ENCODE measurements at regions not wholly inside any gene's neighbourhood (a gene's known extent, or its start where the extent isn't known, plus 50 kb on each side); places are given as distances from the start of the nearest gene placed in this dataset.

- CTCF ChIA-PET: no interaction called here
- no peaks in the 10 kb centered on the region for H3K9me2 ChIP-seq
- no peaks in the 10 kb centered on the region for H3F3A ChIP-seq (replicated peaks; ENCODE audit: insufficient read depth)
- no peak overlapping the region for H3K4me2 ChIP-seq
- no peaks in the 10 kb centered on the region; a peak in 1 of 4 replicates for H3K4me1 ChIP-seq (ENCODE audit: control insufficient read depth in 1 of 2, insufficient read depth in 2 of 2, low read depth in 1 of 2, low read length in 1 of 2)
- POLR2A ChIA-PET: no interaction called here
- no peak overlapping the region for H3K9ac ChIP-seq
- peaks cover 24% of the 10 kb centered on the region; the same call in 1 of the 2 replicates for H3K27me3 ChIP-seq (ENCODE audit: insufficient read depth)
- no peak overlapping the region for H3K4me3 ChIP-seq (ENCODE audit: low read depth in 2 of 2, low read length in 1 of 2)
- H2AFZ ChIP-seq (ENCODE audit: low read depth): no peak overlapping the region
- H3K79me2 ChIP-seq (ENCODE audit: insufficient read depth): no peaks in the 10 kb centered on the region
- no peaks in the 10 kb centered on the region for H4K20me1 ChIP-seq (ENCODE audit: insufficient read depth)
- WGBS (ENCODE audit: low lambda C conversion rate): 43% methylated on average over 7 of the region's 8 CpGs
- no peak for DNase-seq
- no peak overlapping the region for H3K27ac ChIP-seq (ENCODE audit: low read depth in 2 of 2, low read length in 1 of 2)
- TF ChIP-seq CHD2 (IDR thresholded peaks at IDR 0.05; ENCODE audit: low read length, partially characterized antibody) (no peak), GABPA (IDR thresholded peaks at IDR 0.05; ENCODE audit: low read depth) (no peak), TAF1 (IDR thresholded peaks at IDR 0.05; ENCODE audit: borderline replicate concordance, low read depth, low read length) (no peak), FOXJ3 (CRISPR knock-in tag; IDR thresholded peaks at IDR 0.05) (no peak), POLR2AphosphoS5 (IDR thresholded peaks at IDR 0.05; ENCODE audit: low read depth, low read length) (no peak), REST (IDR thresholded peaks at IDR 0.05; ENCODE audit: low read depth, low read length) (no peak), RAD21 (IDR thresholded peaks at IDR 0.05; ENCODE audit: low read length) (no peak), GATA2 (CRISPR knock-in tag; IDR thresholded peaks at IDR 0.05) (no peak), YY1 (IDR thresholded peaks at IDR 0.05; ENCODE audit: low read depth) (no peak), PBX3 (IDR thresholded peaks at IDR 0.05) (no peak), FOXM1 (IDR thresholded peaks at IDR 0.05; ENCODE audit: low read depth) (no peak), ELF1 (IDR thresholded peaks at IDR 0.05) (no peak)
- H3K36me3 ChIP-seq (replicated peaks in 1 of 2; ENCODE audit: control insufficient read depth in 1 of 2, insufficient read depth in 2 of 2, low read length in 1 of 2): no peaks in the 10 kb centered on the region
- no peaks in the 10 kb centered on the region for H3K9me3 ChIP-seq
Measured at GRCh38 chr2:131418625-131419024, 54.7 kb upstream of the RAB6D start.

GRCh38 chr2:131417886-131418285 lies 53.9 kb upstream of the RAB6D start:
- Histone ChIP-seq H3K27me3 (ENCODE audit: insufficient read depth) (peaks cover 21% of the 10 kb centered on the region; the same call in 1 of the 2 replicates), H2AFZ (ENCODE audit: low read depth) (no peak overlapping the region), H4K20me1 (ENCODE audit: insufficient read depth) (no peaks in the 10 kb centered on the region), H3K9me3 (no peaks in the 10 kb centered on the region), H3K27ac (ENCODE audit: low read depth in 2 of 2, low read length in 1 of 2) (no peak overlapping the region), H3K36me3 (replicated peaks in 1 of 2; ENCODE audit: control insufficient read depth in 1 of 2, insufficient read depth in 2 of 2, low read length in 1 of 2) (no peaks in the 10 kb centered on the region), H3K4me3 (ENCODE audit: low read depth in 2 of 2, low read length in 1 of 2) (no peak overlapping the region), H3K79me2 (ENCODE audit: insufficient read depth) (no peaks in the 10 kb centered on the region), H3K9me2 (no peaks in the 10 kb centered on the region), H3K4me2 (no peak overlapping the region), H3K4me1 (ENCODE audit: control insufficient read depth in 1 of 2, insufficient read depth in 2 of 2, low read depth in 1 of 2, low read length in 1 of 2) (no peaks in the 10 kb centered on the region; a peak in 1 of 4 replicates), H3F3A (replicated peaks; ENCODE audit: insufficient read depth) (no peaks in the 10 kb centered on the region), H3K9ac (no peak overlapping the region)
- POLR2A ChIA-PET: no interaction called here
- no peak for DNase-seq
- CTCF ChIA-PET: interaction anchor here (0.7 kb wide), 1 partner anchor 74 kb away, joined by 4 read pairs; the partner anchor contains the start of gene MZT2A
- no peak for TF ChIP-seq MXI1 (IDR thresholded peaks at IDR 0.05; ENCODE audit: low read depth, low read length)
- no peak for TF ChIP-seq EP300 (IDR thresholded peaks at IDR 0.05; ENCODE audit: borderline replicate concordance in 1 of 2, low read depth in 1 of 2, low read length in 1 of 2)
- TF ChIP-seq NFIC (IDR thresholded peaks at IDR 0.05; ENCODE audit: borderline replicate concordance): no peak
- no peak for TF ChIP-seq EZH2phosphoT487 (IDR thresholded peaks at IDR 0.05; ENCODE audit: borderline replicate concordance, low read depth)
- TF ChIP-seq USF2 (IDR thresholded peaks at IDR 0.05; ENCODE audit: borderline replicate concordance, low read depth, low read length): no peak
- no peak for TF ChIP-seq MEF2A (IDR thresholded peaks at IDR 0.05; ENCODE audit: borderline replicate concordance, low read depth)
- TF ChIP-seq RCOR1 (IDR thresholded peaks at IDR 0.05; ENCODE audit: low read length): no peak
- no peak for TF ChIP-seq RFX5 (IDR thresholded peaks at IDR 0.05; ENCODE audit: low read length)
- TF ChIP-seq FOXJ3 (CRISPR knock-in tag; IDR thresholded peaks at IDR 0.05): no peak
- no peak for TF ChIP-seq GATA2 (CRISPR knock-in tag; IDR thresholded peaks at IDR 0.05)
- 44% methylated on average over 2 of the region's 2 CpGs for WGBS (ENCODE audit: low lambda C conversion rate)
